ENCODE measurements at regions not wholly inside any gene's neighbourhood (a gene's known extent, or its start where the extent isn't known, plus 50 kb on each side); places are given as distances from the start of the nearest gene placed in this dataset.
"Not testable (repeated sequence)": the region's sequence is repeated elsewhere in the genome, so short reads cannot be mapped to it uniquely, and the experiment has no call there.

DNA sequence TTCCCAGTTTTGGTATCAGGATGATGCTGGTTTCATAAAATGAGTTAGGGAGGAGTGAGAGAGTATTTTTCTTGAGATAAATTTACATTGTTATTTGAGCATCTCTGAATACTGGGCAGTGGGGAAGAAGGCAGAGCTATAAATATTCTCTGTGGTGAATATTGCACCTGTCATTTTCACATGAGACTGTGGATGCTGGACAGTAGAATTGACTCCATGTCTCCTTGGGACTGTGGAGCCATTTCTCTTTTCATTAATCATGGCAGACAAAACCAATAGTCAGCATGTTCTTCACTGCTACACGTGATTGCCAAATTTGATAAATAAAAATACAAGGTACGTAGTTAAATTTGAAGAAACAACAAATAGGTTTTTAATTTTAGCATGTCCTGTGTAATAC, 81.2 kb upstream of the PHACTR1 start:
- Histone ChIP-seq H3K9me3 (ENCODE audit: control insufficient read depth, low read length) (no peaks in the 10 kb centered on the region), H3K79me2 (no peaks in the 10 kb centered on the region), H3K9ac (no peak overlapping the region), H3K4me2 (ENCODE audit: low read length) (no peak overlapping the region), H3K27me3 (ENCODE audit: control insufficient read depth, insufficient read depth, low read length) (no peaks in the 10 kb centered on the region), H3K4me3 (ENCODE audit: low read depth, low read length) (no peak overlapping the region), H2AFZ (no peak overlapping the region), H3K27ac (no peak overlapping the region), H3K4me1 (no peaks in the 10 kb centered on the region), H3K36me3 (ENCODE audit: control insufficient read depth, insufficient read depth, low read length) (no peaks in the 10 kb centered on the region)
- TF ChIP-seq, protein P1, sequence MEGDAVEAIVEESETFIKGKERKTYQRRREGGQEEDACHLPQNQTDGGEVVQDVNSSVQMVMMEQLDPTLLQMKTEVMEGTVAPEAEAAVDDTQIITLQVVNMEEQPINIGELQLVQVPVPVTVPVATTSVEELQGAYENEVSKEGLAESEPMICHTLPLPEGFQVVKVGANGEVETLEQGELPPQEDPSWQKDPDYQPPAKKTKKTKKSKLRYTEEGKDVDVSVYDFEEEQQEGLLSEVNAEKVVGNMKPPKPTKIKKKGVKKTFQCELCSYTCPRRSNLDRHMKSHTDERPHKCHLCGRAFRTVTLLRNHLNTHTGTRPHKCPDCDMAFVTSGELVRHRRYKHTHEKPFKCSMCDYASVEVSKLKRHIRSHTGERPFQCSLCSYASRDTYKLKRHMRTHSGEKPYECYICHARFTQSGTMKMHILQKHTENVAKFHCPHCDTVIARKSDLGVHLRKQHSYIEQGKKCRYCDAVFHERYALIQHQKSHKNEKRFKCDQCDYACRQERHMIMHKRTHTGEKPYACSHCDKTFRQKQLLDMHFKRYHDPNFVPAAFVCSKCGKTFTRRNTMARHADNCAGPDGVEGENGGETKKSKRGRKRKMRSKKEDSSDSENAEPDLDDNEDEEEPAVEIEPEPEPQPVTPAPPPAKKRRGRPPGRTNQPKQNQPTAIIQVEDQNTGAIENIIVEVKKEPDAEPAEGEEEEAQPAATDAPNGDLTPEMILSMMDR (IDR thresholded peaks at IDR 0.05), result no peak

- H3K79me2 ChIP-seq, result no peaks in the 10 kb centered on the region
- H3K27me3 ChIP-seq (ENCODE audit: control insufficient read depth, insufficient read depth, low read length), result no peaks in the 10 kb centered on the region
- H3K36me3 ChIP-seq (ENCODE audit: control insufficient read depth, insufficient read depth, low read length), result no peaks in the 10 kb centered on the region
- no peaks in the 10 kb centered on the region for H3K9me3 ChIP-seq (ENCODE audit: control insufficient read depth, low read length)
- H3K4me1 ChIP-seq, result no peaks in the 10 kb centered on the region
- no peak overlapping the region for H3K4me2 ChIP-seq (ENCODE audit: low read length)
- no peak overlapping the region for H3K27ac ChIP-seq
- H3K9ac ChIP-seq, result no peak overlapping the region
- H2AFZ ChIP-seq, result no peak overlapping the region
- no peak overlapping the region for H3K4me3 ChIP-seq (ENCODE audit: low read depth, low read length)
- TF ChIP-seq, protein P1 (IDR thresholded peaks at IDR 0.05), result no peak
Measured at GRCh38 chr6:12635813-12636212, 80.8 kb upstream of the PHACTR1 start.

DNA sequence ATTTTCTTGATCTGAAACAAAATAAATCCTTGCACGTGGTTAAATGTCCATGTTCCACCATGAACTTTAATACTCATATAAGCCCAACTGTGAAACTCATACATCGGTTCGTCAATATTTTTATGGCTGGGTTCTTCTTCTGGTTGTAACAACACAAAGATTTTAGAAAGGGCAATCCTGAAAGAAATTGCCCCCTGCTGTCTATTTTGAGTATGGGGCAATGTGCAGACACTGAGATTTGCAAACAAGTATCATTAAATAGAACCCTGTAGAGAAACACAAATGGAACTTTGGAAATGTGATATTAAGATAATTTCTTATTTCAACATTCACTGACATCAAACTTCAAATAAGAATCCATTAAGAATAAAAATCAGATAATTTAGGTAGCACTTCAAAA, 80.2 kb upstream of the PHACTR1 start:
- Histone ChIP-seq H3K4me2 (ENCODE audit: low read length) (no peak overlapping the region), H3K36me3 (ENCODE audit: control insufficient read depth, insufficient read depth, low read length) (no peaks in the 10 kb centered on the region), H3K27me3 (ENCODE audit: control insufficient read depth, insufficient read depth, low read length) (no peaks in the 10 kb centered on the region), H3K9me3 (ENCODE audit: control insufficient read depth, low read length) (no peaks in the 10 kb centered on the region), H3K27ac (no peak overlapping the region), H2AFZ (no peak overlapping the region), H3K4me1 (no peaks in the 10 kb centered on the region), H3K9ac (no peak overlapping the region), H3K79me2 (no peaks in the 10 kb centered on the region), H3K4me3 (ENCODE audit: low read depth, low read length) (no peak overlapping the region)
- TF ChIP-seq, protein P1 (IDR thresholded peaks at IDR 0.05), result no peak

DNA sequence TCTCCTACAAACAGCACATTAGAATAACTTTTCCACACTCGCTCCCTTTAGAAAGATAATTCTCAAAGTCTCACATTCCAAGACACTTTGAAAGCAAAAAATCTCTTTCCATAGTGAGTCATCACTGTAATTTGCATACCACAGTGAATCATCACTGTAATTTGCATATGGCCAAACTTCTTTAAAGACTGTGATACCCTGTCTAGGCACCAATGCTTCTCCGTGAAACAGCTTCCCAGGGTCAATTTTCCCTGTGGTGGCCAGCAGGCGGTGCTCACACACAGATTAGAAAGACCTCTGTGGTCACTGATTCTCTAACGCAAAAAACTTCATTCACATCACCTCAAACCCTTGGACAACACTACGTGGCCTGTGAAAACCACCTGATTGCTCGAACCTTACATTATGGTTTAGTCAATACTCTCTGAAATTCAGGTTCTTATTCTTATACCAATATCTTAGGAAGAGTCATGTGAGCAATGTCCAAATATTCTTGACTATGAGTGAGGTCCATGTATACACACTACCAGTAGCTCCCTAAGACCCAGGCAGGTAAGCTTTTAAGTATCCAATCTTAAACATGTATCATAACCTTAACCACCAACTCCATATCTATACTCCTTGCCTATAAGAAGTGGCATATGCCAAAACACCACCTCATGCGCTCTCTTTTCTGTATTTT, 78.5 kb upstream of the PHACTR1 start:
- H3K4me3 ChIP-seq (ENCODE audit: low read depth, low read length), result no peak overlapping the region
- no peaks in the 10 kb centered on the region for H3K79me2 ChIP-seq
- H3K27me3 ChIP-seq (ENCODE audit: control insufficient read depth, insufficient read depth, low read length), result no peaks in the 10 kb centered on the region
- H3K4me2 ChIP-seq (ENCODE audit: low read length), result no peak overlapping the region
- no peaks in the 10 kb centered on the region for H3K36me3 ChIP-seq (ENCODE audit: control insufficient read depth, insufficient read depth, low read length)
- TF ChIP-seq, protein P1 (IDR thresholded peaks at IDR 0.05), result peak; percentile 57
- no peaks in the 10 kb centered on the region for H3K4me1 ChIP-seq
- no peak overlapping the region for H3K9ac ChIP-seq
- H2AFZ ChIP-seq, result no peak overlapping the region
- H3K9me3 ChIP-seq (ENCODE audit: control insufficient read depth, low read length), result no peaks in the 10 kb centered on the region
- H3K27ac ChIP-seq, result no peak overlapping the region

DNA sequence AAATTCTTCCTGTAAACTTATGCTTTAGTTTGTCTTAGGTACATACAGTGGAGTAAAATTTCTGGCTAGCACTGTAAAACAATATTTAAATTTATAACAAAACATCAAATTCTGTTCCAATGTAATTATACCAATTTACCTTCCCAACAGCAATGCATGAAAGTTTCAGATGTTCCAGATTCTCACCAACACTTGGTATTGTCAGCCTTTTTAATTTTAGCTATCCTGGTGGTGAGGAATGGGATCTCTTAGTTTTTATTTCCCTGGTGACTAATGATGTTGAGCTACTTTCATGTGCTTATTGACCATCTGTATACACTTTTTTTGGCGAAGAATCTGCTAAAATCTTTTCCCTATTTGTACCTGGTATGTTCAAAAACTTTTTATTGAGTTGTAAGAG, 76.1 kb upstream of the PHACTR1 start:
- TF ChIP-seq, protein P1 (IDR thresholded peaks at IDR 0.05), result no peak
- Histone ChIP-seq H3K4me1 (no peaks in the 10 kb centered on the region), H3K9ac (no peak overlapping the region), H3K27me3 (ENCODE audit: control insufficient read depth, insufficient read depth, low read length) (no peaks in the 10 kb centered on the region), H3K79me2 (no peaks in the 10 kb centered on the region), H3K27ac (no peak overlapping the region), H3K36me3 (ENCODE audit: control insufficient read depth, insufficient read depth, low read length) (no peaks in the 10 kb centered on the region), H3K9me3 (ENCODE audit: control insufficient read depth, low read length) (no peaks in the 10 kb centered on the region), H3K4me2 (ENCODE audit: low read length) (no peak overlapping the region), H2AFZ (no peak overlapping the region), H3K4me3 (ENCODE audit: low read depth, low read length) (no peak overlapping the region)

GRCh38 chr6:12641785-12642184, 74.8 kb upstream of the PHACTR1 start:
- H3K9ac ChIP-seq; H3K4me2 ChIP-seq (ENCODE audit: low read length); H3K27me3 ChIP-seq (ENCODE audit: control insufficient read depth, insufficient read depth, low read length); H3K9me3 ChIP-seq (ENCODE audit: control insufficient read depth, low read length); H3K4me3 ChIP-seq (ENCODE audit: low read depth, low read length); H3K4me1 ChIP-seq; H2AFZ ChIP-seq; H3K27ac ChIP-seq; H3K36me3 ChIP-seq (ENCODE audit: control insufficient read depth, insufficient read depth, low read length); H3K79me2 ChIP-seq: not testable (repeated sequence)
